Renal cortex interstitium (tissue), 11 donors: ENCODE measurements at regions not wholly inside any gene's neighbourhood (a gene's known extent, or its start where the extent isn't known, plus 50 kb on each side); places are given as distances from the start of the nearest gene placed in this dataset.

ENCODE experiments used
- DNase-seq, 11 donors: peaks; one replicate each; pipeline ENCODE4 v3.0.0-alpha.2; 2013; ENCODE audit warnings: low read depth in 9 of 11, low spot score in 4 of 11; ENCODE audit errors: extremely low read depth in 1 of 11

DNA sequence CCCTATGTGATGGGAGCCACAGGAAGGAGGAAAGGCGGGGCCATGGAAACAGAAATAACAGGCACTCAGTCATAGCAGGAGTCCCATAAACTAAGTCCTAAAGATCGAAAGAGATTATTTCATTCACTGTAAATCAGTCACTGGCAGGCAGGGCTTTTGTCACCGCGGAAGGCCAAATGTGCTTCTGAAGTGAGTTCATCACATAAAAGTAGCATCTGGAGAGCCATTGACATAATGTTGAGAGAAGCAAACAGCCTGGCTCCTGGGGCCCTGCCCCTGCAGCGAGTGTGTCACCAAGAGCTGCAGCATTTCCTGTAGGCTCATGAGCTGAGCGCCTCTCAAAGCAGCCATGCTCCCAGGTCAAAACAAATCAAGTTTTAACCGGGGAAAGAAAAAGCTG is 476.2 kb downstream of the HAPSTR1 start:
- no peak for DNase-seq

- no peak for DNase-seq
Measured at GRCh38 chr16:9568261-9568660, 476.8 kb downstream of the HAPSTR1 start.

GRCh38 chr16:9570521-9570920 is 479.1 kb downstream of the HAPSTR1 start:
- DNase-seq, result no peak

DNA sequence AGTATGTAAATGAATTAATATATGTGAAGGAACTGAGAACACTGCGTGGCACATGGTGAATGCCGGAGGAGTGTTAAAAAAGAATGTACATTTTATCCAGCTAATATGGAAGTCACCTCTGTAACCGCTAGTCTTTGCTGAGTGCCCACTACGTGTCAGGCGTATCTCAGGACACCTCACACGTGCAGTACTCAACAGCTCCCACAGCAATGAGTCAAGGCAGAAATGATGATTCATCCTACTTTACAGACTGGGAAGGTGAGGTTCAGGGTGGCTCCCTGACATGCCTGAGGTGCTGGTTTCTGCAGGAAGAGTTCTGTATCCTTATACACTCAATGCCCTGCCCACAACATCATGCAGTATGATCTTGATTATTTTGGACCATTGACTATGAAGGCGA is 487.0 kb downstream of the HAPSTR1 start:
- no peak for DNase-seq

- DNase-seq, result no peak
Measured at GRCh38 chr16:9580025-9580424, 488.6 kb downstream of the HAPSTR1 start.

- DNase-seq, result no peak
Measured at GRCh38 chr16:9593440-9593839, 502.0 kb downstream of the HAPSTR1 start.

- DNase-seq, result no peak
Measured at GRCh38 chr16:9594047-9594446, 502.6 kb downstream of the HAPSTR1 start.

- DNase-seq, result no peak
Measured at GRCh38 chr16:9594946-9595345, 503.5 kb downstream of the HAPSTR1 start.

DNA sequence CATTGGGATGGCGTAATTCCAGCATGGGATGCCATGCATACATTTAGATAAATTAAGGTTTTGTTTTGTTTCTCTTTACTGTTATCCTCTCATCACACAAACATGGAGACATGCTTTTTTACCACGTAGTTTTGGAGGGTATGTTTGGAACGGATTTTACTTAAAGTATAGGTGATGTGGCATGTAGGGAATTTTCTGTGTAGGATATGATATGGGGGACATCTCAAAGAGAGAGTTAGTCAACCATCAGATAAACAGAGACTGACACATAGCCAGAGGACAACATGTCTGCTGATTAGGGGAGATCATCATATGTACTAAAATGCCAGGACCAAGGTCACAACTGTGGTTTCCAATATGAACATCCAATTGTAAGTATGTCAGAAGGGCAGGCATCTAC is 503.9 kb downstream of the HAPSTR1 start:
- no peak for DNase-seq

- no peak for DNase-seq
Measured at GRCh38 chr16:9596788-9597187, 505.3 kb downstream of the HAPSTR1 start.

DNA sequence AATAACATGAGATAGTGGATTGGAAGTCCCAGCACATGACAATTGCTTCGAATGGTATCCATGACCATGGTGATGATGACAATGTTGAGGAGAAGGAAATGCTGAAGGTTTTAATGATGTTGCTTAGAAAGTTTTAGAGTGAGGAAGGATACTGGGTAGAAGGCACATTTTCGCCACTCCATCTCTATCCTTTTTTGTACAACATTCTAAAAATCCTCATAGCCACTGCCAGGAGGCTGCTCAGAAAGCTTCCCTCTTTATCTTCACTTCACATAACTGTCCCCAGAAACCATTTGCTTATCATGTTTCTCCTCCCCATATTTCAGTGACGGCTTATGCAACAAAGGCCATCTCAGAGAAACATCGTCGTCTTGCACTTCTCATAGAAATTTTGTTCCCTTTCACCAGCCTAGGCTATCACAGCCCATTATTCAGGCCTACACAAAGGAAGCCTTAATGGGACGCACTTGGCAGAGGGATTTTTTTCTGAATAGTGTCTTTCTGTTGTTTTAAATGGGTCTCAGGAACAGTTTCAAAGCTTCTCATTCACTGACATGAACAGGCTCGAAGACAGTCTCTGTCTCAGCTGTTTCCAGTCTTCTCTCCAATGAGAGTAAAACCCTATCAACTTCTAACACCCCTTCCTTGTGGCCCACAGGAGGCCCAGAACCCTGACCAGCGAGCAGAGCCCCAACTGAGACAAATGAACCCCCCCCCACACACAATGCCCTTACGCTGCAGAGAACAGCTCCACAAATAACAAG is 506.7 kb downstream of the HAPSTR1 start:
- no peak for DNase-seq

- DNase-seq, result no peak
Measured at GRCh38 chr16:9598731-9599083, 507.3 kb downstream of the HAPSTR1 start.

DNA sequence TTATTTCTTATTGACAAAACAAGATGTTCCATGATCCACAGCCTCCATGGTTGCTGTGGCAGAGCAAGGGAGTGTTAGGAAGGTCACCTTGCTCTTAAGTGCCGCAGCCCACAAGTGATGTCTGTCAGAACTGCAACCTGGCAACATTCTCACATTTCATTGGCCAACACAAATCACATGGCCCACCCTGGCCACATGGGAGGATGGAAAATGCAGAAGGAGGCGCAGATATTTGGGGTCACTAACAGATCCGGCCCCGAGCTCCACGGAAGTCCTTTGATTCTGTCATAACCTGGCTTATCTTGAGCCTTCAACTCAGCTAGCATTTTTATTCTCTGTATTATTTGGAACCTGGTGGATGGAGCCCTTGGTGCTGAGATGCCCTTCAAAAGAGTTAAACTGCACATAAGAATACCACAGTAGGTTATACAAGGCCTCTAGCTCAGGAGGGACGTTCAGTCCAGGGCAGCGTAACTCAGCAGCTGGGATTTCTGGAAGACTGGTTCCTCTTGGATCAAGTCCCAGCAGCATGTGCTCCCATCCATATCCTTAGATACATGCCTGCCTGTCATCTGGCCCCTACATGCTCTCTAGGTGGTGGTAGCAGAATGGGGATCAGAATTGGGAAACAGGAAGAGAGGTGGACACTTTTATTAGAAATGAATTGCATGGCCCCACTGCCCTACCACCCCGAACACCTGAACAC is 508.1 kb downstream of the HAPSTR1 start:
- DNase-seq, result peak in 1 of 11 donors; percentile 4

DNA sequence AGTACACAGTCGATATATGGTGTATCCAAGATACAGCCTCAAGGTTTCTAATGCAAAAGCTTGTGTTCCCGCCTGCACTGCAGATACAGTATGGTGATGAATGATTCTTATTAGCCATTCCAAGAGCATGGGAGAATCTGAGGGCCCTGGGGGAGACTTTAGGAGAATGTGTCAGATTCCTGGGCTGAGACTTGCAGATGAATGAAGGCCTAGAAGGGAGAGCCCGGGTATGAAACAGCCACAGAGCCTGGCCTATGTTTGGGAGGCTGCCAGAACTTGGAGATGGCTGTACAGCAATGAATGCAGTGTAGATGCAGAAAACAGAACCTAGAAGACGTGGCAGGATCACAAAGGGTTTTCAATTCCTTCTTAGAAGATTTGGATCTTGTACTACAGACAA is 510.7 kb downstream of the HAPSTR1 start:
- DNase-seq, result no peak

GRCh38 chr16:9603316-9603715 is 511.9 kb downstream of the HAPSTR1 start:
- DNase-seq, result no peak

- DNase-seq, result no peak
Measured at GRCh38 chr16:9607515-9608230, 516.2 kb downstream of the HAPSTR1 start.

- peak in 3 of 11 donors; percentile 13 to 24 (median 18) for DNase-seq
Measured at GRCh38 chr16:9610727-9611126, 519.3 kb downstream of the HAPSTR1 start.

- DNase-seq, result no peak
Measured at GRCh38 chr16:9612267-9612666, 520.8 kb downstream of the HAPSTR1 start.

DNA sequence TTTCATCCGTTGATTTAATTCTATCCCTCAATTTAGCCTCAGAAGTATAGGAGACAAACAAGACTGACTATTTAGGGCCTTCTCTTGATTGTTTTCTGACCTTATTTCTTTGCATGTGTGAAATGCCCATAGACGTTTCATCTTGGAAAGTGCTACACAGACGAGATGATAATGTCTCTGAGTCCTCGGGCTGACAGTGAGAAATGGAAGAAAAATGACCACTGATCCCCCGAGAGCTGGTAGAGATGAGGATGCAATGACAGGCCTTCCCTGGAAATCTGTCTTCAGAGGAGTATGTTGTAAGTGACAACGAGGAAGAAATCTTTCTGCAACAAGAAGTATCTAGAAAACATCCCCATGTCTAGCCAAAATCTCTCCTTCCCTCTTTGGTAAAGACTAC is 522.9 kb downstream of the HAPSTR1 start:
- no peak for DNase-seq

GRCh38 chr16:9622268-9622667 is 530.8 kb downstream of the HAPSTR1 start:
- no peak for DNase-seq
